NCI-H2171 treated with DMSO at 0.1 percent for 48 hours (cell line): ENCODE measurements at regions not wholly inside any gene's neighbourhood (a gene's known extent, or its start where the extent isn't known, plus 50 kb on each side); places are given as distances from the start of the nearest gene placed in this dataset.

Experiments used
- DNase-seq: peaks from one replicate; lab custom pipeline; 2025; lab: John Stamatoyannopoulos, UW

DNA sequence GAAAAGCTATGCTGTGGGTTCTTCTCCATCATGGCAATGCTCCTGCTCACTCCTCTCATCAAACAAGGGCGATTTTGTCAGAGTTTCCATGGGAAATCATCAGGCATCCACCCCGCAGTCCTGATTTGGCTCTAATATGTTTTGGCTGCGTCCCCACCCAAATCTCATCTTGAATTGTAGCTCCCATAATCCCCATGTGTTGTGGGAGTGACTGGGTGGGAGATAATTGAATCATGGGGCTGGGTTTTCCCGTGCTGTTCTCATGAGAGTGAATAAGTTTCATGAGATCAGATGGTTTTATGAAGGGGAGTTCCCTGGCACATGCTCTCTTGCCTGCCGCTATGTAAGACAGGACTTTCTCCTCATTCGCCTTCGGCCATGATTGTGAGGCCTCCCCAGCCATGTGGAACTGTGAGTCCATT lies 163.8 kb downstream of the GADD45G start:
- no peak for DNase-seq

DNA sequence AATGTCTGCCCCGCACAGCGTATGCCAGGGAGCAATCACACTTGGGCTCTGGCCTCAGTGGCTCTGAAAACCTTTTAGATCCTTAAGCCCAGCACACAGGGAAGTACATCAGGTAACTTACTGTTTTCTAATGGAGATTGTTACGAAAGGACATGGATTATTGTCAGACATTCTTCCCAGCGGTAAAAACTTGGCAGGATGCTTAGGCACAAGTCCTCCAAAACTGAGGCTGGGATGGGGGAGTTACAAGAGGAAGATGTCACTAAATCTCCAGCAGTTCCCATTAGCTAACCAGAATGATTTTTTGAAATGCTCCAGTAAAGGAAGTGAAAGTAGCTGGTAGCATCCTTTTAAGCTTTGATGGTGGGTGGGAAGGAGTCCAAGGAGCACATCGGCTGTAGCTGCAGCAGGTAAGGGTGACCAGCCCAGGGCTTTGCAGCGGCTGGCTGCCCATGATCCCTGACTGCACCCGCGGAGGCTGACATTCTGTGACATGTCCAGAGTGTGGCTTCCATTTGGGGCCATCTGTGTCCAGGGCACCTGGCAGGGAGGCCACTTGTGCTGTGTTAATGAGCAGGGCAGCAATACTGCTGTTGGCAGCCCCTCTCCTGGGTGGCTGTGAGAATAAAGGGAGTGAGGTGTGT lies 165.8 kb downstream of the GADD45G start:
- DNase-seq = no peak

GRCh38 chr9:89771205-89771604 lies 166.4 kb downstream of the GADD45G start:
- no peak for DNase-seq

- no peak for DNase-seq
Measured at GRCh38 chr9:89773170-89773569, 168.4 kb downstream of the GADD45G start.

- DNase-seq = no peak
Measured at GRCh38 chr9:89774858-89775370, 170.1 kb downstream of the GADD45G start.

GRCh38 chr9:89775641-89776040 lies 170.8 kb downstream of the GADD45G start:
- no peak for DNase-seq

DNA sequence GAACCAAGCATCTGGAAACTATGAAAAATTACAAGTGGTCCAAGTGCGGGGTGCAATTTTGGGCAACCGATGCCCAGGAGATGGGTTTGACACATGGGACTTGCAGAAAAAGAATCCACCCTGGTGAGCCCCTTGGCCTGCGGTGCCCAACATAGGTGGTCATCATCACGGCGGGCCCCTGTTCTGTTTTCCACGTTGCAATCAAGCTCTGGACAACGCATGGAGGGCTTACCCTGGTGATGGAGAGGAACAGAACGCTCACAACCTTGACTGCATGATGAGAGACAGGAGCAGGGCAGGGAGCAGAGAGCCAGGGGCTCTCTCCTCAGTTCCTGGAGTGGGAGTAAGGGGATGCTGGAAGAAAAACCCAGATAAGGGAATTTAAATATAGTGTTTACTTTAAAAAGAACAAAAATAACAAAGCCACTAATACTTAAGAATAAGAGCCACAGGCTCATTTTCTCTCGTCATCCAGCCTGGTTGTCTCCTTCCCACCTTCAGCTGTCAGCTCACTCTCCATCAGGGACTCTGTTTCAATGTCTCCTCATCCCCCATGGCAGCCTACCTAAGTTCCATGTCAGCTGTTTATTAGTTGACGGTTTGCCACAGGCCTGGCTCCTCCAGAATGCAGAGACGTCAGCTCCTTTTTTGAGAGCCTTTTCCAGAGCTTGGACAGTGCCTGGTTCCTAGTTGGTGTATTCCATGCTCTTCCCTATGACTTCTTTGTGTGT lies 172.1 kb downstream of the GADD45G start:
- no peak for DNase-seq

- no peak for DNase-seq
Measured at GRCh38 chr9:89777544-89777943, 172.7 kb downstream of the GADD45G start.

GRCh38 chr9:89778100-89779090 lies 173.6 kb downstream of the GADD45G start:
- DNase-seq = no peak

DNA sequence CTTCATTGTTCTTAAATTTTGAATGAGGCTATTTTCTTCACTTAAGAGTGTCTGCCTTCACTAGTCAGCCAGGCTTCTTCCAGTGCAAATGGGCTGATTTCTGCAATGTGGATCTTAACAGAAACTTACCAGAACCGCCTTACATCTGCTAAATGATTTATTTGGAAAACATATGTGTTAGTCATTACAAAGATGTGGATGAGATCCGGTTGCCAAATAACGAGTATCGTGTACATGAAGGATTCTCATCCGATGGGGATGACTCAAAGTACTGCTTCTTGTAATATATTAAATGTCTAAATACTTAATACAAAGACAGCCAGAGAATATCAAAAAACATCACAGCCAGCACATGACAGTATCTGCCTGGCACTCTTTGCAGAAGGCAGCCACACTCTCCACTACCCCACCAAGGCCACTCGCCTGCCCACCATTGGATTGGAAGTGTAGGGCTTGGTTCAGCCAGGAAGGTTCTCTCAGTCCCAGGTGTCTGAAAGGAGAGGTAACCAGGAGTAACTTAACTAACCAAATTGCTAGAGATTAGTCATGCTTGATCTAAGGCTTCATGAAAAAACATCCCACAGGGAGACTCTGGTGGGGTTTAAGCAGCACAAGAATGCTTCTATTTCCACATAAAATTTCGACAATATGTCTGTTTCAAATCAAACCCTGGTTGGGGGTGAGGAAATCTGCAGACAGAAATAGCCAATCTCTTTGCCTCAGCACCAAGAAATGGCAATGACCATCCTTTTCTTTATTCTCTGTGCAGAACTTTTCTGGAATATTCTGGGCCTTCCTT lies 174.8 kb downstream of the GADD45G start:
- DNase-seq = no peak

DNA sequence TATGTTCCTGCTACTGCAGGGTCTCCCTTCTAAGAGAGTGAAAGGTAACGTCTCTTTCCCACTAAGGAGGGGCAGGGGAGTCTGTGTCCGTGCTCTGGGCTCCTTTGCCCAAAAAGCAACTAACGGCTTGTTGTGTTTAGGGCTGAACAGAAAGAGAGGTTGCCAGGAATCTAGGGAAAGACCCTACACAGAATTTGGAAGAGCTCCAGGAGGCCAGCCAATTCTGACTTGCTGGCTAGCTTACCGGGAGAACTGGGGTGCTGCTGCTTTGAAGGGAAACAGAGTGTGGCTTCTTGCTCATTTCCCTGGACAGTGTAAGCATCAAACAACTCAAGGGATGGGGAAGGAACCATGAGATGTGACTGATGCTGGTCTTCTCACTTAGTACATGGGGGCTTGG lies 176.1 kb downstream of the GADD45G start:
- no peak for DNase-seq

GRCh38 chr9:89781838-89782540 lies 177.2 kb downstream of the GADD45G start:
- DNase-seq = no peak

DNA sequence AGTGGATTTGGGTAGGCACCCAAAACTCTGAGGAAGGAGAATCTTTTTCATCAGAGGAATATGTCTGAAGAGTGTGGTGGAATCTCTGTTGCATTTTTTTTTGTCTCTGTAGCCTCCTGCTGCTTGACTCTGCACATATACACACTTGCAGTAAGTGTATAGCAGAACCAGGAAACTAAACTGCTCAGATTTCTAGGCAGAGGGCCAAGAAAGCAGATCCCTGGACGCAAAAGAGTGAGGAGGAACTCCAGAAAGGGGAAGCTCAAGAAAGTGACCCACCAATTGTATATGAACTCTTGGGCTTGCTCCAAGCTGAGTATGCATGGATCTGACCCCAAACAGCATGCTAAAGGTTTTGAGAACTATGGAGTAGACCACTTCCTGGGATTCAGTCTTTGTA lies 181.8 kb downstream of the GADD45G start:
- no peak for DNase-seq

DNA sequence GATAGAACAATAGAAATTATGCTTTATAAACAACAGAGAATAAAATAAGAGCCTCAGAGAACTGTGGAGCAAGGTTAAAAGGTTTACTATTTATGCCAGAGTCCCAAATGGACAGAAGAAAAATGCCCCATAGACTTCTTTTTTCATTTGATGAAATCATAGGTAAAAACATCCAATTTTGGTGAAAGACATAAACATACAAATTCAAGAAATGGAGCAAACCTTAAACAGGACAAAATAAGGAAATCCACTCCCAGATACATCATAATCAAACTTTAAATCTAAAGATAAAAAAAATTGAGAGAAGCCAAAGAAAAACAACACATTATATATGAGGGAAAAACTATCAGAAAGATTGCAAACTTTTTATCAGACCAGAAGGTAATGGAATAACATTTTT lies 182.8 kb downstream of the GADD45G start:
- no peak for DNase-seq

DNA sequence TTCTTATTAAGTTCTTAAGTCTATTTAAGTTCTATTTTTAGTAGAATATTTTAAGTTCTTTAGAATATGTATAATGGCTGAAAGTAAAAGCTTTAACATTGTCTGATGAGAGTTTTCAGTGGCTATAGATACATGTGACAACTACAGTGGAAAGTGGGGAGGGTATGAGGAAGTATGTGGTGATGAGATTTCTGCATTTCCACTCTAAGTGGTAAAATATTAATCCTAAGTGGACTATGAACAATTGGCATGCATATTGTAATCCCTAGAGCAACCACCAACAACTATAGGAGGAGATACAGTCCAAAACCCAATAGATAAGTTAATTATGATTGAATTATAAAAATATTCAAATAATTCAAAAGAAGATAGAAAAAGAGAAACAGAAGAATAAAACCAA lies 183.6 kb downstream of the GADD45G start:
- DNase-seq = no peak

- DNase-seq = no peak
Measured at GRCh38 chr9:89789922-89790510, 185.2 kb downstream of the GADD45G start.

- no peak for DNase-seq
Measured at GRCh38 chr9:89790542-89791109, 185.8 kb downstream of the GADD45G start.

- DNase-seq = peak; percentile 95
Measured at GRCh38 chr9:89791754-89792153, 186.9 kb downstream of the GADD45G start.

- DNase-seq = no peak
Measured at GRCh38 chr9:89792189-89793123, 187.6 kb downstream of the GADD45G start.
